CD14-positive monocyte (primary cell): ENCODE measurements at regions not wholly inside any gene's neighbourhood (a gene's known extent, or its start where the extent isn't known, plus 50 kb on each side); places are given as distances from the start of the nearest gene placed in this dataset.

Experiments
- DNase-seq, 3 donors: peaks; one replicate each; pipeline ENCODE4 v3.0.0-alpha.2; 2011 to 2022
- H2AFZ ChIP-seq: 2 replicates; pipeline ENCODE4 v1.6.0; 2012; ENCODE audit warnings: mild to moderate bottlenecking, low read depth, low read length, inconsistent platforms; ENCODE audit not compliant: insufficient read depth, poor library complexity, severe bottlenecking
- H3K27ac ChIP-seq, 2 donors: 1 replicate in 1 of 2; 2 replicates in 1 of 2; pipeline ENCODE4 v1.5.1; 2012 to 2013; ENCODE audit warnings: low read length in 2 of 2, control low read depth in 1 of 2, inconsistent platforms in 1 of 2, low read depth in 1 of 2, mild to moderate bottlenecking in 1 of 2
- H3K27me3 ChIP-seq, 2 donors: one replicate each; pipeline versions ENCODE4 v1.6.0 to v1.6.1; 2011 to 2013; ENCODE audit warnings: low read length in 2 of 2; ENCODE audit not compliant: control insufficient read depth in 2 of 2, insufficient read depth in 2 of 2
- H3K36me3 ChIP-seq, 2 donors: replicated peaks in 1 of 2; 1 replicate in 1 of 2; 2 replicates in 1 of 2; pipeline versions ENCODE4 v1.5.1 to v1.6.1; 2012 to 2013; ENCODE audit warnings: low read length in 2 of 2, control low read depth in 1 of 2, inconsistent platforms in 1 of 2, mild to moderate bottlenecking in 1 of 2; ENCODE audit not compliant: insufficient read depth in 2 of 2, control insufficient read depth in 1 of 2
- H3K4me1 ChIP-seq, 2 donors: 1 replicate in 1 of 2; 2 replicates in 1 of 2; pipeline versions ENCODE4 v1.5.1 to v1.6.1; 2012 to 2013; ENCODE audit warnings: low read length in 2 of 2, control low read depth in 1 of 2, inconsistent platforms in 1 of 2, mild to moderate bottlenecking in 1 of 2, moderate library complexity in 1 of 2; ENCODE audit not compliant: insufficient read depth in 2 of 2, control insufficient read depth in 1 of 2
- H3K4me2 ChIP-seq: replicated peaks from 2 replicates; pipeline ENCODE3; 2012; ENCODE audit warnings: low read length, moderate library complexity, mild to moderate bottlenecking; ENCODE audit not compliant: poor library complexity, severe bottlenecking; ENCODE audit errors: extremely low read depth
- H3K4me3 ChIP-seq, 3 experiments: fragments of 200-600 bp in 1 of 3; sonication (generic) in 1 of 3; replicated peaks in 1 of 3; 1 replicate in 2 of 3; 2 replicates in 1 of 3; pipeline ENCODE4 v1.5.1; 2011 to 2013; ENCODE audit warnings: low read length in 3 of 3, mild to moderate bottlenecking in 3 of 3, control low read depth in 2 of 3, low read depth in 2 of 3, inconsistent platforms in 1 of 3, moderate library complexity in 1 of 3
- H3K79me2 ChIP-seq: 2 replicates; pipeline ENCODE4 v1.6.0; 2012; ENCODE audit warnings: mild to moderate bottlenecking, control low read depth, inconsistent platforms, low read length, moderate library complexity; ENCODE audit not compliant: insufficient read depth
- H3K9ac ChIP-seq: 2 replicates; pipeline ENCODE4 v1.6.0; 2017; ENCODE audit warnings: low read length, mild to moderate bottlenecking; ENCODE audit not compliant: insufficient read depth, poor library complexity, severe bottlenecking
- H3K9me3 ChIP-seq, 2 donors: replicated peaks in 1 of 2; 1 replicate in 1 of 2; 2 replicates in 1 of 2; pipeline versions ENCODE4 v1.5.1 to v1.6.1; 2012 to 2013; ENCODE audit warnings: low read length in 2 of 2, control low read depth in 1 of 2; ENCODE audit not compliant: control insufficient read depth in 1 of 2, insufficient read depth in 1 of 2
- H4K20me1 ChIP-seq: 2 replicates; pipeline ENCODE4 v1.6.0; 2012; ENCODE audit warnings: mild to moderate bottlenecking, low read length, control low read depth, moderate library complexity; ENCODE audit not compliant: insufficient read depth
- H3K27ac Mint-ChIP-seq, 7 donors: one replicate each; pipeline ENCODE4 v1.8.0; 2020; ENCODE audit warnings: mild to moderate bottlenecking in 7 of 7, mixed read lengths in 7 of 7, moderate library complexity in 6 of 7, inconsistent platforms in 2 of 7
- H3K27me3 Mint-ChIP-seq, 3 donors: one replicate each; pipeline ENCODE4 v1.8.0; 2021 to 2022; ENCODE audit warnings: low read depth in 3 of 3, mild to moderate bottlenecking in 3 of 3, mixed read lengths in 3 of 3, moderate library complexity in 3 of 3, inconsistent platforms in 1 of 3
- H3K36me3 Mint-ChIP-seq, 2 donors: one replicate each; pipeline ENCODE4 v1.8.0; 2020; ENCODE audit warnings: mixed read lengths in 2 of 2, inconsistent platforms in 1 of 2, mild to moderate bottlenecking in 1 of 2
- H3K4me1 Mint-ChIP-seq: one replicate; pipeline ENCODE4 v1.8.0; 2020; ENCODE audit warnings: mild to moderate bottlenecking, mixed read lengths
- H3K4me3 Mint-ChIP-seq, 2 donors: one replicate each; pipeline ENCODE4 v1.8.0; 2020; ENCODE audit warnings: mild to moderate bottlenecking in 2 of 2, mixed read lengths in 2 of 2, moderate library complexity in 1 of 2
- H3K9me3 Mint-ChIP-seq, 7 donors: one replicate each; pipeline ENCODE4 v1.8.0; 2020 to 2022; ENCODE audit warnings: mixed read lengths in 7 of 7, mild to moderate bottlenecking in 6 of 7, moderate library complexity in 6 of 7, inconsistent platforms in 2 of 7
- WGBS: methylation state at CpG from one replicate; pipeline ENCODE4 v1.1.5; 2013; ENCODE audit warnings: missing lambda C conversion rate; ENCODE audit not compliant: insufficient coverage; 5-methylcytosine and 5-hydroxymethylcytosine counted together
- intact Hi-C, 2 donors: fragments of 100-400 bp; cut with micrococcal nuclease; formaldehyde crosslinking; loops; one replicate each; pipeline versions ENCODE4 v1.15.0 to v1.15.1; 2023
- TF ChIP-seq, protein P1 (sequence below): fragments of 200-600 bp; IDR thresholded peaks from one replicate; pipeline ENCODE4 v1.8.0; 2022; ENCODE audit warnings: antibody characterized with exemption, mild to moderate bottlenecking

GRCh38 chr10:128971374-128972035 is 495.5 kb upstream of the MGMT start:
- H3K4me3 ChIP-seq: no peak overlapping the region
- H3K79me2 ChIP-seq: no peaks in the 10 kb centered on the region
- peak overlapping the region in 1 of 7 donors; percentile 22 for H3K27ac Mint-ChIP-seq
- H2AFZ ChIP-seq: no peak overlapping the region
- no peak overlapping the region for H3K4me2 ChIP-seq
- no peak overlapping the region for H3K9ac ChIP-seq
- TF ChIP-seq, protein P1, sequence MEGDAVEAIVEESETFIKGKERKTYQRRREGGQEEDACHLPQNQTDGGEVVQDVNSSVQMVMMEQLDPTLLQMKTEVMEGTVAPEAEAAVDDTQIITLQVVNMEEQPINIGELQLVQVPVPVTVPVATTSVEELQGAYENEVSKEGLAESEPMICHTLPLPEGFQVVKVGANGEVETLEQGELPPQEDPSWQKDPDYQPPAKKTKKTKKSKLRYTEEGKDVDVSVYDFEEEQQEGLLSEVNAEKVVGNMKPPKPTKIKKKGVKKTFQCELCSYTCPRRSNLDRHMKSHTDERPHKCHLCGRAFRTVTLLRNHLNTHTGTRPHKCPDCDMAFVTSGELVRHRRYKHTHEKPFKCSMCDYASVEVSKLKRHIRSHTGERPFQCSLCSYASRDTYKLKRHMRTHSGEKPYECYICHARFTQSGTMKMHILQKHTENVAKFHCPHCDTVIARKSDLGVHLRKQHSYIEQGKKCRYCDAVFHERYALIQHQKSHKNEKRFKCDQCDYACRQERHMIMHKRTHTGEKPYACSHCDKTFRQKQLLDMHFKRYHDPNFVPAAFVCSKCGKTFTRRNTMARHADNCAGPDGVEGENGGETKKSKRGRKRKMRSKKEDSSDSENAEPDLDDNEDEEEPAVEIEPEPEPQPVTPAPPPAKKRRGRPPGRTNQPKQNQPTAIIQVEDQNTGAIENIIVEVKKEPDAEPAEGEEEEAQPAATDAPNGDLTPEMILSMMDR: no peak
- intact Hi-C loops: no loop called here
- H3K36me3 Mint-ChIP-seq: no peaks in the 10 kb centered on the region
- no peaks in the 10 kb centered on the region for H3K27me3 ChIP-seq
- H3K27ac ChIP-seq: no peak overlapping the region
- no peak for DNase-seq
- no peaks in the 10 kb centered on the region for H4K20me1 ChIP-seq
- H3K9me3 Mint-ChIP-seq: peaks cover 0 to 8% (median 1%) of the 10 kb centered on the region in 7 donors
- no peak overlapping the region for H3K4me3 Mint-ChIP-seq
- no peaks in the 10 kb centered on the region for H3K4me1 ChIP-seq
- peaks cover 6 to 11% (median 10%) of the 10 kb centered on the region in 3 donors for H3K27me3 Mint-ChIP-seq
- peaks cover 0 to 4% of the 10 kb centered on the region in 2 donors for H3K9me3 ChIP-seq
- H3K4me1 Mint-ChIP-seq: no peaks in the 10 kb centered on the region
- 82% methylated on average over 4 of the region's 11 CpGs for WGBS
- H3K36me3 ChIP-seq: no peaks in the 10 kb centered on the region

- Mint-ChIP-seq H3K4me3 (no peak overlapping the region), H3K9me3 (peaks cover 0 to 6% (median 1%) of the 10 kb centered on the region in 7 donors), H3K4me1 (no peaks in the 10 kb centered on the region), H3K27me3 (peaks cover 6 to 11% (median 10%) of the 10 kb centered on the region in 3 donors), H3K36me3 (no peaks in the 10 kb centered on the region), H3K27ac (no peak overlapping the region)
- Histone ChIP-seq H3K4me2 (no peak overlapping the region), H3K79me2 (no peaks in the 10 kb centered on the region), H3K4me3 (no peak overlapping the region), H3K9ac (no peak overlapping the region), H2AFZ (no peak overlapping the region), H3K27me3 (no peaks in the 10 kb centered on the region), H4K20me1 (no peaks in the 10 kb centered on the region), H3K9me3 (peaks cover 0 to 2% of the 10 kb centered on the region in 2 donors), H3K4me1 (no peaks in the 10 kb centered on the region), H3K27ac (no peak overlapping the region), H3K36me3 (no peaks in the 10 kb centered on the region)
- intact Hi-C loops: no loop called here
- DNase-seq: no peak
- no CpG with 5 or more reads among the region's 2 CpGs for WGBS
- TF ChIP-seq, protein P1: no peak
Observed at GRCh38 chr10:128972036-128972405, 495.0 kb upstream of the MGMT start.
